ENCODE measurements at regions not wholly inside any gene's neighbourhood (a gene's known extent, or its start where the extent isn't known, plus 50 kb on each side); places are given as distances from the start of the nearest gene placed in this dataset.
A peak's percentile ranks its signal among the peaks of the same experiment; 100 is the strongest.

DNA sequence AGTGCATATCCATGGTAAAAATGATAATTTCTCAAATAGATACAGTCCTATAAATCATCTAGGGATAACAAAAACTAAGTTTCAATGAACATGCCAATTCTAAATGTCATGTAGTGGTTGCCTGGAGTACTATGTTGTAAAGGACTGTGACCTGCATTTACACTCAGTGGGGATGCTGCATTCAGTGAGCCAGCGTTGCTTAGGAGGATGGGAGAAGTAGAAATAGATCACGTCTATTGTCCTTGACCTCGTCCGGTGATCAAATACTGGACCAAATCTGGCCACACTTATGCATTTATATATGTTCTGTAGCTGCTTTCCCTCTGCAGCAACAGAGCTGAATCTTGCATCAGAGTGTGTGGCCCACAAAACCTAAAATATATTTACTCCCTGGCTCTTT, 139.0 kb upstream of the ETAA1 start:
- DNase-seq, result no peak

- no peak for DNase-seq
These were observed 138.3 kb upstream of the ETAA1 start for GRCh38 chr2:67258831-67259230.

DNA sequence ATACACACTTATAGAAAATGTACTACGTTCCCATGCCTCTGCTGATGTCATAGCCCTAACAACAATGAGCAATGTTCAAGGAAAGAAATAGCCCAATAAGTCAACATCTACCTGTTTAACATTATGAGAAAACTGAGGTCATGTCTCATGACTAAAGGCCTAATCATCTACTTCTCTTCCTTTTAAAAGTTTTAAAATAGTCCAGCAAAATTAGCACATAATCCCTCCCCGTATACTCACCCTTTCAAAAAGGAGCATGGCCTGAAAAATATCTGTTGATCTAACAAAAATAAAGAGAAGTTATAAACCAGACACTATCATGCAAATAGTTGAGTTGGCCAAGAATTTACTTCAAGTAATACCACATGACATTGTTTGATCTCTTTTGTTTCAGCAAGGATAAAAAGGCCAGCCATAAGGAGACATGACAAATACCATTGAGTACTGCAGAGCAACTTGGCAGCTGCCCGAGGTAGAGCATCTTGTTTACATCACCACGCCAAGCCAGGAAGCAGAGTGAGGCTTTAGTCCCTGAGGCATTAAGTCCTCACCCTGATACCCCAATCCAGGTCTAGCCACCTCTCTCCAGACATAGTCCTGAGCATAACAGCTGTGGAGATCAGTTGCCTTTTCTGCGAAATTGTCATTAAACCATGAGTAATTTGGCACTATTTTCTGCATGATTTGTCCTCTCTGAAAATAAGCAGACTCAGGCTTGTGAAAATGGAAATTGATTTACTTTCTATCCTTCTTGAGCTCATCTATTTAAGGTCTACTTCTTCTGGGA, 137.4 kb upstream of the ETAA1 start:
- peak; percentile 33 for DNase-seq

GRCh38 chr2:67260343-67261277, 136.5 kb upstream of the ETAA1 start:
- no peak for DNase-seq

DNA sequence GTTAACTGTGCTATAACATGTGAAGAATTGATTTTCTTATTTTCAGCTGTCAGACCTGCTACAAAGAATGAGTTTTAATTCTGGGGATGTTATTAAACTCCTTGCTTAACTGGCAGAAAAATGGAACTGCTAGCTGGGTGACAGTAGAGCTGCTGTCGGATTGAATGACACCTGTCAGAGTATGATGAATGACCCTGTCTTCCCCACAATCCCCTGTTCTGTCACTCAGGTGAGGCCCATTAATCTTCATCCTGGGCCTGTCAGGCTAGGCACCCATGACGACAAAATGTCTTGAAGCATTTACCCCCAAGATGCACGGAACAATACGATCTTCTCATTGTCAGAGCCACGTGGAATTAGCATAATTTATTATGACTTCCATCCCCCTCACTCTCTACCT, 129.9 kb upstream of the ETAA1 start:
- DNase-seq, result no peak

DNA sequence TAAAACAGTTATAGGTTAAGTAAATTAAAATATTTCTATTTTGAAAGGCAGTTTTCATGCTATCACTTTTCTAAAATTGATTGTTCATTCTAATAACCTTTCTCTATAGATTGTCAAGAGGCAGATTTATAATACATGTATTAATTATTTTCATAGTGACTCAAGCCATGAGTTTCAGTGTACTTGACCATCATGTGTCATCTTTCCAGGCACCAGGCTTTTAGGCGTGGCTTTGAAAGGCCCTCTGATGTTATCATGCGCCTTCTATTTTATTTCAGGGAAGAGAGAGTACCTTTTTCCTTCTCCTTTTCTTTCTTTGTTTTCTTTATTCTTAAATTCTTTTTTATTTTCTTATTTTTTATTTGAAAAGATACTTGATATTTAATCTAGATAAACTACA, 128.3 kb upstream of the ETAA1 start:
- DNase-seq, result no peak

DNA sequence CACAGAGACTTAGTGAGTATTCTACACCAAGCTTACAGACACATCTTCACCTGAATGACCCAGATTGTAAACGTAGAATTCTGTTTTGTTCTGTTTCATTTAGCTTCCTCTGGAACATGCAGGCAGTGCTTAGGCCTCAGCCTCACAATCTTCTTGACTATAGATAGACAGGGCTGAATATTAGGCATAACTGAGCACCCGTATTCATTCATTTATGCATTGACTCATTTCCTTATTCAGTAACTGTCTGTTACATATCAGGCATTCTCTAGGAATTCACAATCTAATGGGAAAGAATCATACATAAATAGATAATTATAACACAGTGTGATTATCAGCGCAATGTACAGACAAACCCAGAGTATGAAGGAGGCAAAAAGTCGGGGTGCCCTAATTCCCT, 124.9 kb upstream of the ETAA1 start:
- DNase-seq, result no peak

DNA sequence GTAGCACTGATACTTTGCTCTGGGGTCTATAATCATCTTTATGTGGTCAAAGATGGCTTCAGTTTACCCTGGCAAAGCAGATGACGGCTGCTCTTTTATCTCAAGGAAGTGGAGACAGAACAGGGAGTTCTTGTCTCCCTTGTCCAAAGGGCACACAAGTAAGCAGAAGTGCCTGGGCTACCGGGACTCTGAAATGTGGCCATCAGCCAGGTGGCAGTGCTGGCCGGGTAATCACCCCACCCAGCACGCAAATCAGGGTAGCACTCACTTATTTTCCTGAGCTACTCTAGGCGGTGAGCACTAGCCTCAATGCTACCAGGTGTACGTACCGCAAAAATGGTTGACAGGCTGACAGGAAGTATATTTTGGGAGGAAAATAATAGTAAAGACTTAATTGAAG, 119.7 kb upstream of the ETAA1 start:
- DNase-seq, result no peak

GRCh38 chr2:67281101-67281500, 116.0 kb upstream of the ETAA1 start:
- no peak for DNase-seq

DNA sequence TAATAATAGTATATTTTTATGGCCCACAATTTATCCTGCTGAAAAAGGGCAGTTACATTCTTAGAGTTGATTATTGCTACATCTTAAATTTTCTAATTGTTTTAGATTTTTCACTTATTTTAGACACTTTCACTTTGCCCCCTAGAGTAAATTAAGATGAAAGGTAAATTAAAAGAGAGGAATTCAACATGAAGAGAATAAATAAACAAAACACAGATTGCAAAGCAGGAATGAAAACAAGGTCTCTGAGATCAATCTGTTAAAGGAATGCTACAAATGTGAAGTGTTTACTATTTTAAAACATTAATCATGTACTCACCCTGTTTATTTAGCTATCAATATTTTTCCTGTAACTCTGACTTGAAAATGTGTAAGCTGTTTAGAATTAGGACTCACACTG, 113.5 kb upstream of the ETAA1 start:
- DNase-seq, result no peak

DNA sequence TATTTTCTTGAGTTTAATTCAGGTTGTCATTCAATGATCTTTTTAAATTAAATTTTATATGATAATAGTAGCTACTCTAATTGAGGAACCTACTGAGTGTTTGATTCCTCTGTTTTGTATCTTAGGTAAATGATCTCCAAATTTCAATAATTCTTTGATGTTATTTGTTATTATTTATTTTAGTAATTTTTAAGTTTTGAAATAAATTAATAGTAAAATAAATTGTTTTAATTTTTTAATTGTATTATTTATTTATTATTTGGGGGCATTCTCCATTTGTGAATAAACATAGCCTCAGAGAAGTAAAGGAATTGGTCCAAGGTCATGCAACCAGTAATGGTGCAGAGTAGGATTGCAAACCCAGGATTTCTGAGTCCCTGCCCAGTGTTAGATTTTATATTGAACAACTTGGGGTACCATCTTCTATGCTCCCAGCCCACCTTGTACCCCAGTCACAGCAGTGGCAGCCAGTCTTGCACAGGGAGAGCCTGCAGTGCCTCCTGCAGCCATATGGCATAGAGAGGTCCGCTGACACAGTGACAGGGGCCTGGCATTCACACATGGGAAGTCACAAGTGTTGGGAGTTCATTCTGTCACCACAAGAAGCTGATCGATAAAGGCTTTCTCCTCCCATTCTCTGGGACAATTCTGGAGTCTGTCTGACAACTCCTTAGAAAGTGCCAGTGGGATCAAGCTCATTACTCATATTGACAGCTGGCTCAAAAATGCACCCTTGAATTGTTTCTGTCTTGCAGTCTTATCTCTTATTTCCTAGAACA, 110.0 kb upstream of the ETAA1 start:
- no peak for DNase-seq

GRCh38 chr2:67289271-67289670, 107.9 kb upstream of the ETAA1 start:
- no peak for DNase-seq

DNA sequence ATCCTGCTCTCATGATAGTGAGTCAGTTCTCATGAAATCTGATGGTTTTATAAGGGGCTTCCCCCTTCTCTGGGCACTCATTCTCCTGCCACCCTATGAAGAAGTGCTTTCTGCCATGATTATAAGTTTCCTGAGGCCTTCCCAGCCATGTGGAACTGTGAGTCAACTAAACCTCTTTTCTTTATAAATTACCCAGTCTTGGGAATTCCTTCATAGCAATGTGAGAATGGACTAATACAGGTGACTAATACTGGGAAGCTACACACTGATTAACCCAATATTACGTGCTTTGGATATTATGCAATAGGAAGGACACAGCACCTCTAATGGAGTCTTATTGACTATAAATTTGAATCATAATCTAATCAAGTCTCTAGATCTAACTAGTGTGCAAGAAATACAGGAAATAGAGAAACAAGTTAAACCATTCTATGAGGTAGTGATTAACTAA, 107.2 kb upstream of the ETAA1 start:
- no peak for DNase-seq

GRCh38 chr2:67290451-67291290, 106.5 kb upstream of the ETAA1 start:
- DNase-seq, result no peak

DNA sequence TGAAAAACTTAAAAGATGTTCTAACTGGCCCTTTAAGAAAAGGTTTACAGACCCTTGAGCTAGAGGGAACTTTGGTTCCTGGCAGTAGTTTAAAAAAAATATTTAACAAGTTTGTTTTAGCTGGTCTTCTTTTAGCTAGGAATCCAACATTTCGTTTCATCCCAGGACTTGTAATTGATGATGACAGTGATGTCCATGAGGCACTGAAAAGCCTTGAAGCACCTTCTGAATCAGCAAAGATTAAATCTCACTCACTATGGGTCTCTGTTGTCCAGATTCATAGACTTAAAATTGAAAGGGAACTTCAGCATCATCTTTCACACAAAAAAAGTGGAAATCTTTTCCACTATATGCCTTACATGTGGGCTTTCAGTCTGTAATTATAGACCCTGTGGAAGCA, 102.9 kb upstream of the ETAA1 start:
- no peak for DNase-seq

DNA sequence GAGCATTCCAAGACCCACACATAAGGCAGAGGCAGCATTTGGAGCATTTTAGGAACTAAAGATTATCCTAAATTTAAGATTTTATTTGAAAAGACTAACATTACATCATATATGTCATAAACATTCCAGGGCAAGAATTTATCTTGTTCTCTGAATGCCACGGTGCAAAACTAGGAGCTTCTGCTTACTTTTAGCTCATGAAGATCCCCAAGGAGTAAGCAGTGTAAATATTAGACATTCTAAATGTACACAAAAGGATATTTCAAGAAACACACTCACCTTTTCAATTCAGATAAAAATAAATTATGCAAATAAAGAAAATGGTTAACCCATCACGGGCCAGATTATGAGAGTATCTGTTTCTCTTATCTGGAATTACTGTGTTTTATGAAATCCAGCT, 101.7 kb upstream of the ETAA1 start:
- no peak for DNase-seq

DNA sequence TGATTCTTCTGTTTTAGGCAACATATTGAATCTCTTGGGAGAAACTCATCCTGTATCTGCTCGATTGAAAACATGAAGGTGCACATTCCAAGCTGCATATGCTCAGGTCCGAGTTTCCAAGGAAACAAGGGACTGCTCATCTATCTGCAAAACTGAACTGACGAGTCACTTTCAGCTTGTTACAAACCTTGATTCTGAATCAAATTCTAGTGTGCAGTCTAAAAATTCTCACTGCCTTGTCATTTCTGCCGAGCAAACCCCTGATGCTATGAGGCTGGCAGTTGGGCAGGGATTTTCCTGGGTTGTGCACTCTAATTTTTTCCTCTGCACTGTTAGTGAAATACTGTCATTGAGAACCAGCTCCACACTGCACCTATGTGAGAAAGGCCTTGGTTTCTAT, 101.3 kb upstream of the ETAA1 start:
- DNase-seq, result no peak

DNA sequence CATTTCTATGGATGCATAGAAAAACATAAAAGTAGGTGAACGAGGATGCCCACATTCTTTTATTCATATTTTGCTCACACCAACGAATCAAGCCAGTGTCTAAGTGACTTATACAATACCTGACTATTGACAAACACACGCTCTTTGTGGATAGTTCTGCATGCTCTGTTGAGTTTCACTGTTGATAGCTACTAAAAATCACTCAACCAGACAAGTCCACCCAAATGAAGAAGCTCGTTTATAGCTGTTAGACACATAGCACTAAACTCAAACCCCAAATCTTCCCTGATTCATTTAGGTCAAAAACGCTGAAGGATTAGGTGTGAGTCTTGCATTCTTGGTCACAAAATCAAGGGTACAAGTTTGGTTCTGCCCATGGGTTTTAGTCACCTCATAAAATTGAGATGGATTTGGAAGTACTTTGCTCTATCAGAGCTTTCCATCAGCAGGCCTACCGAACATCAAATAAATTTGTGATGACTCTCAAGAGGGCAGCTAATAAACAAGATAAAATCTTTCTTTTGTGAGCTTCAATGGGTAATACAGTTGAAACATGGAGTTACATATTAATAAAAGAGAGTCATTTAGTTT, 92.7 kb upstream of the ETAA1 start:
- DNase-seq, result peak; percentile 59

- DNase-seq, result no peak
These were observed 87.9 kb upstream of the ETAA1 start for GRCh38 chr2:67309281-67309680.

DNA sequence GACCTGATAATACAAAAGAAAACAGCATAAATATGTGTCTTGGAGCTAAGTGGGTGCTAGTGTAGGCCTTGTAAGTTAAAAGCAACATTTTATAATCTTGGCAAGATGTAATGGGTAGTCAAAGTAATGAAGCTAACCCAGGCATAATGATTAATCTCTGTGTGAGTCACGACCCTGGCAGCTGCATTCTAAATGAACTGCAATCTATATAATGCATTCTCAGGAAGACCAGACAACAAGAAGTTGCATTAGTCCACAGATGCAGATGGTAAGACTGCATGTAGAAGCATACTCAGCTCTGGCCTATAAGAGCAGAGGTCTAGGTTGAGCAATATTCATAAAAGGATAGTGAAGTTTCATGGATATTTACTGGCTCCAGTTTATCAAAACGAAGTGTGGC, 85.6 kb upstream of the ETAA1 start:
- DNase-seq, result no peak

- DNase-seq, result no peak
These were observed 84.3 kb upstream of the ETAA1 start for GRCh38 chr2:67312871-67313270.

GRCh38 chr2:67313536-67313935, 83.6 kb upstream of the ETAA1 start:
- DNase-seq, result no peak

Measured in DMS153 (cell line).